GM10266 (cell line): ENCODE measurements at regions not wholly inside any gene's neighbourhood (a gene's known extent, or its start where the extent isn't known, plus 50 kb on each side); places are given as distances from the start of the nearest gene placed in this dataset.
A peak's percentile ranks its signal among the peaks of the same experiment; 100 is the strongest.

Experiments used
- DNase-seq: peaks from one replicate; pipeline ENCODE4 v3.0.0; 2012; ENCODE audit errors: extremely low spot score
- CTCF ChIP-seq: IDR thresholded peaks from 2 replicates; pipeline ENCODE4 v1.5.1; 2012; ENCODE audit warnings: mild to moderate bottlenecking, low read depth; ENCODE audit not compliant: control insufficient read depth, insufficient read depth; ENCODE audit errors: missing control alignments

- peak; percentile 17 for TF ChIP-seq CTCF
- no peak for DNase-seq
Observed at GRCh38 chr1:113219377-113219776, 146.4 kb downstream of the LRIG2 start.

DNA sequence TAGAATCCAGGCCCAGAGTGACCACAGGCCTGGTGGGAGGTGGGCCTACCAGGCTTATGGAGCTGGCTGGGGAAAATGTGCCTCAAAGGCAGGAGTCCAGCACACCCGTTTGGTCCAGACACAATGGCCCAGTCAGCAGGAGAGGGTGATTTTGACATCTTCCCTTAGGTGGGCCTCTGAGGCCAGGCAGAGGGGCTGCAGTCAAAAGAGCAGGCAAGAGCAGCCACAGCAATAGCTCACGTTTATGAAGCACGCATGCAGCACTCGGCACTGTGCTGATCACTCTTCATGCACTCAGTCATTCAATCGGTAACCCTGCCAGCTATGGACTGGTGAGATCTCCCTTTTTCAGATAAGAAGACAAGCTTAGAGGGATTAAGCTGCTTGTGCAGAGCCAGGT lies 146.8 kb downstream of the LRIG2 start:
- no peak for TF ChIP-seq CTCF
- DNase-seq: no peak

GRCh38 chr1:113223040-113223439 lies 150.0 kb downstream of the LRIG2 start:
- DNase-seq: no peak
- TF ChIP-seq CTCF: no peak

GRCh38 chr1:113223546-113223945 lies 150.5 kb downstream of the LRIG2 start:
- DNase-seq: no peak
- no peak for TF ChIP-seq CTCF

- peak; percentile 57 for DNase-seq
- no peak for TF ChIP-seq CTCF
Observed at GRCh38 chr1:113226148-113226547, 153.2 kb downstream of the LRIG2 start.

DNA sequence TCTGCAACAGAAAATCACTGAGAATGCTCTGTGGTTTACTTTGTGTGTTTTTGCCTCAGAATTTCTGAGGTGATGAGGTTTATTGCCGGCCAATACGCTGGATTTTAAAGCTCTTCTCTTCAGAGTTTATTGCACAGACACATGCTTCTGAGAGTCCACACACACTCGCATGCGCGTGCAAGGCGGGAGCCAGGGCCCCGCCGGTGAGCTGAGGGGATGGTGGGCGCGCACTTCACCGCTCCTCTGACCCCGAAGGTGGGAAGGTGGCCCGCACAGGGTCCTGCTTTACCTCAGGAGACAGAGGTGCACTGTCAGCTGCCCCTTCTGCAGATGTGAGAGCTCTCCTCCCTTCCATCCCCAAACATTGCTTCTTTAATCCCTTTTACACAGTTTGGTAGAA lies 158.4 kb upstream of the MAGI3 start:
- no peak for TF ChIP-seq CTCF
- DNase-seq: no peak

DNA sequence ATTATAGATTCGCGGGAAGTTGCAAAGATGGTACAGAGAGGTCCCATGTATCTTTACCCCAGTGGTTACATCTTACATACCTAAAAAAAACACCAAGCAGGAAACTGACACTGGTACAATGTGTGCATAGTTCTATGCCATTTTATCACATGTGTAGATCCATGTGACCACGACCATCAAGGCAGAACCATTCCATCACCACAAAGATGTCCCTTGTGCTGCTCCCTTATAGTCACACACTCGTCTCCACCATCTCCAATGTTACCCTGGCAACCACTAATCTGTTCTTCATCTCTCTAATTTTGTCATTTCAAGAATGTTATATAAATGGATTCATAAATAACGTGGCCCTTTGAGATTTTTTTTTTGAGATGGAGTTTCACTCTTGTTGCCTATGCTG lies 156.9 kb upstream of the MAGI3 start:
- TF ChIP-seq CTCF: no peak
- DNase-seq: no peak
